G401 (cell line): ENCODE measurements at regions not wholly inside any gene's neighbourhood (a gene's known extent, or its start where the extent isn't known, plus 50 kb on each side); places are given as distances from the start of the nearest gene placed in this dataset.
A peak's percentile ranks its signal among the peaks of the same experiment; 100 is the strongest.
"Not testable (repeated sequence)": the region's sequence is repeated elsewhere in the genome, so short reads cannot be mapped to it uniquely, and the experiment has no call there.

ENCODE experiments used
- DNase-seq: peaks from one replicate; pipeline ENCODE4 v3.0.0-alpha.2; 2015; ENCODE audit warnings: low spot score
- in situ Hi-C: cut with HindIII; loops from 2 replicates; pipeline ENCODE4 v1.10.0; 2016; ENCODE audit warnings: low sequenced_read_pairs, mixed read lengths

GRCh38 chr4:111281219-111281618 lies 658.3 kb upstream of the PITX2 start:
- in situ Hi-C loops, result no loop called here
- DNase-seq, result no peak

DNA sequence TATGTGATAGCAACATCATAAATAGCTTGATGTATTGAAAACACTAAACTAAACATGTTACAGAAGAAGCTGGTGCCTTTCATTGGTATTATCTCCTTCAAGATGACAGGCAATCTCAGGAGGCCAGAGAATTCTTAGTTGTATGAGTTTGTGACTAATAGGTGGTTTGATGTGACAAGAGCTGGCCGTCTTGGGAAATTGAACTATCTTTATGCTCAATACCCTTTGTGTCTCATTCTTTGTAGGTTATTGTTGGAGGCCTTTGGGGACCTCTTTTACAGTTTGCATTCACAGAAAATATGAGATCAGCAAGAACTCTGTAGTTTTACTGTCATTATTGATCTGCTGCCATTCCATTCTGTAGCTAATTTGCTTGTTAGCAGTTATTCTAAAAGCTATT lies 659.2 kb upstream of the PITX2 start:
- no peak for DNase-seq
- in situ Hi-C loops, result no loop called here

- in situ Hi-C loops, result no loop called here
- peak; percentile 6 for DNase-seq
Observed at GRCh38 chr4:111283066-111283677, 660.3 kb upstream of the PITX2 start.

DNA sequence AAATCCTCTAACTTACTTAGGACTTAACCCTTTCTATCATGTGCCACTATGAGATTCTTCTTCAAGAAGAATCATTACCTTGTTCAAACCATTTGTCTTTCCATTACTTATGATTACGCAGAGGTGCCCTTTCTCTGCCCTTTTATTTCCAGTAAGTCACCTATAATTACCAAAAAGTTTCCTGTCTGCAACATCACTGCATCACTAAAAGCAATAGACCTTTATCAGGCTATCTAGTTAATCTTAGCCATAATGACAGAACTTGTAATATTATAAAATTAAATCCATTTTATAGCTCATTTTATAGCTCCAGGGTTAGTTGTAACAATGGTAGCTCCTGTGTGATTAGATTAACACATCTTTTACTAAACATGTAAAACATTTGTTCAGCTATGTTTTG lies 673.6 kb upstream of the PITX2 start:
- in situ Hi-C loops, result no loop called here

GRCh38 chr4:111303806-111304205 lies 680.9 kb upstream of the PITX2 start:
- no peak for DNase-seq
- in situ Hi-C loops, result no loop called here

More for the DNA sequence above, 673.6 kb upstream of the PITX2 start:
- no peak for DNase-seq

DNA sequence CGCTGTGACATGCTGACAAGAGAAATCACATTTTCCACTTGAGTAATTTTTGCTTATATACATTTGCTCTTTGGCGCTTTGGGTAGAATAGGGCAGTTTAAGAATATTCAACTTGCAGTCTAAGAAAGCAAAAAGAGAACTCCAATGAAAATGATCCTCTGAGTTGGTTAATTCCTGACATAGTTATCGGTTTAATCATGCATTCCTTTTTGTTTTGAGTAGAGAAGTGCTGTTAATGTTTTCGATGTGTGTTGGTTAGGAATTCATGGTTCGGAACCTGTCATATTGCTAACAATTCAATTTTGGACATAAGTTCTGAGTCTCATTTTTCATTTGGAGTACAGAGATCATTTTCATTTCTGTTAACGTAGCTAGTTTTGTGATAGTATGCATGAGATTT lies 700.6 kb upstream of the PITX2 start:
- DNase-seq, result no peak
- in situ Hi-C loops, result no loop called here

- in situ Hi-C loops, result no loop called here
- DNase-seq, result no peak
Observed at GRCh38 chr4:111323916-111324315, 701.0 kb upstream of the PITX2 start.

DNA sequence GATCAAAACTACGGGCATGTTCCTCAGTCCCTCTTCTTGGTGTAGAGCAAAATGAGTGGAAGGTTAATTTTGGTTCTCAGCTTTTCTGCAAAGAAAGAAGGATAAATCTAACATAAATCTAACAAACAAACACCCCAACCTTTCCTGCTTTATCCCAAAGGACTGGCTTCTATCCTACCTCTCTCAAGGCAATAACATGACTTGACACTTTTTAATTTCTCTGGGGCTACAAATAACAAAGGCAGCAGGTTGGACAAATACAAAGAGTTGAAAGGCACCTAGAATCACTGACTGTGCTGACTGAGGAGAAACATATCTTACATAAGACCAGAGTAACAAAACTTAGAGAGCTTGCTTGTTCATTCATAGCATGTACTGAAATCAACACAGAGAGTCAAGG lies 703.6 kb upstream of the PITX2 start:
- no peak for DNase-seq
- in situ Hi-C loops, result no loop called here

DNA sequence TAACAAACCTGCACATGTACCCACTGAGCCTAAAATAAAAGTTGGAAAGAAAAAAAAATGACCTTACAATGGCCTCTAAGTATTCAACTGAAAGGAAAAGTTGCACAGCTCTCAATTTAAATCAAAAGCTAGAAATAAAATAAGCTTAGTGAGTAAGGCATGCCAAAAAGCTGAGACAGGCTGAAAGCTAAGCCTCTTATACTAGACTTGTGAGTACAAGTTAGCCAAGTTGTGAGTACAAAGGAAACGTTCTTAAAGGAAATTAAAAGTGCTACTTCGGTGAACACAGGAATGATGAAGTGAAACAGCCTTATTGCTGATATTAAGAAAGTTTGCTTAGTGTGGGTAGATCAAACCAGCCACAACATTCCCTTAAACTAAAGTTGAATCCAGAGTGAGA lies 707.9 kb upstream of the PITX2 start:
- in situ Hi-C loops, result no loop called here
- DNase-seq, result no peak

DNA sequence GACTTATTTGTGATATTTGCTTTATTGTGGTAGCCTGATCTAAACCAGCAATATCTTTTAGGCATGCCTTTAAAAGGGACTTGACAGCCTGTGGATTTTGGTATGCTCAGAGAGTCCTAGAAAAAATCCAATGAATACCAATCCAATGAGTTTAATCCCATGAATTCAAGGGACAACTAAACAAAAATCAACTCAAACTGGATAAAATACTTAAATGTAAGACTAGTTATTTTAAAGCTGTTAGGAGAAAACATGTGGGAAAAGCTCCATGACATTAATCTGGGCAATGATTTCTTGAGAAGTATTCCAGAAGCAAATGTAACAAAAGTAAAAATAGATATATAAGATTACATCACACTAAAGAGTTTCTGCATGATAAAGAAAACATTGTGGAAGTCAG lies 711.5 kb upstream of the PITX2 start:
- in situ Hi-C loops, result no loop called here
- DNase-seq, result no peak

GRCh38 chr4:111337186-111337876 lies 714.5 kb upstream of the PITX2 start:
- in situ Hi-C loops, DNase-seq: not testable (repeated sequence)

DNA sequence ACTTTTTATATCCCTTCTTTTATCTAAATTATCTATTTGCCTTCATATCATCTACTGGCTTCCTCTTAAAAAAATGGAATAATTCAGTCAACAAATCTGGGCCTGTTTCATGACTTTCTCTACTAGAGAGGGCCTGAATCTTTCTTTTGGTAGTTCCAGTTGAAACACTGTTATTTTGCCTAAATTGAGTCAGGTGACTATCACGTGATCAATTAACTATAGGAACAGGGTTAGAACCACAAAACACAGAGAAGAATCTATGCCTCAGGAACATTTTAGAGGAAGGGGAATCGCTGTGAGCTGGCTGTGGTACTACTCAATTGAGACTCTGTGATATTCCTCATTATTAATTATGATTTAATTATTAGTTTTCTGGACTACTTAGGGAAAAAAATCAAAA lies 736.7 kb upstream of the PITX2 start:
- no peak for DNase-seq
- in situ Hi-C loops, result no loop called here

- no peak for DNase-seq
- in situ Hi-C loops, result no loop called here
Observed at GRCh38 chr4:111360906-111361305, 738.0 kb upstream of the PITX2 start.

DNA sequence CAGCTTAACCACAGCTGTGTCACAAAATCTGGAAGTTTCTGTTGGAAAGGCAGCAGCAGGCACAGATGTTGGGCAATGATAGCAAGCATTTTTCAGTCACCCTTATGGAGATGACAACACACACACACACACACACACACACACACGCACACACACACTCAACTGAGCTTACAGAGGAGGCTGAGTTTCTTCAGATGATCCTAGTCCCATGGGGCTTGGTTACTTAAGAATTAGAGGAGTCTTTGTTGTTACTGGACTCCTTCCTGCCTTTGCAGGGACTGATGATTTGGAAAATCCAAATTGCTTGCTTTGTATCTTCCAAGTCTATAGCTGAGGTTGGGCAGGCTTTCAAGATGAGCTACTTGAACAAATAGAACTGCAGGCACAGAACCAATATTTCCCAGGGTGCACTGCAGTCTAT lies 740.1 kb upstream of the PITX2 start:
- no peak for DNase-seq
- in situ Hi-C loops, result no loop called here

DNA sequence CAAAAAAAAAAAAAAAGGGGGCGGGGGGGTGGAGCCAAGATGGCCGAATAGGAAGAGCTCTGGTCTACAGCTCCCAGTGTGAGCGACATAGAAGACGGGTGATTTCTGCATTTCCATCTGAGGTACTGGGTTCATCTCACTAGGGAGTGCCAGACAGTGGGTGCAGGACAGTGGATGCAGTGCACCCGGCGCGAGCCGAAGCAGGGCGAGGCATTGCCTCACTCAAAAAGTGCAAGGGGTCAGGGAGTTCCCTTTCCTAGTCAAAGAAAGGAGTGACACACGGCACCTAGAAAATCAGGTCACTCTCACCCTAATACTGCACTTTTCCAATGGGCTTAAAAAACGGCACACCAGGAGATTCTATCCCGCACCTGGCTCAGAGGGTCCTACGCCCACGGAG lies 755.0 kb upstream of the PITX2 start:
- DNase-seq, in situ Hi-C loops: not testable (repeated sequence)

GRCh38 chr4:111388561-111388960 lies 756.7 kb upstream of the FAM241A start:
- in situ Hi-C loops, result no loop called here
- DNase-seq, result no peak

DNA sequence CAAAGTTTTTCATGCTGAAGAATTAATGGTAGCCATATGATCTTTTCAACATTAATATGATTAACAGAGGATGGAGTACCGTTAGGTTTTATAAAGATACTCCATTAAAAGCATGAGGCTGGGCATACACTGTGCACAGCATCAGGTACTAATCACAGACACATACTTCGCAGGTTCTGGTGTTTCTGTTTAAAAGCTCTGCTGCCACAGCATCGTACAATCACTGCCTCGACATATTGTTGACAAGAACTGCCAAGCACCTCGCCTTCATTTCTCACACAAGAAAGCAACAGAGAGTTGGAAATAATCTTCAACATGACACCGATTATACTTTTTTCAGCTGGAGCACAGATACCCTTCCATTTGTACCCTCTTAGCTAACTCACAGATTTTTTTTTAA lies 753.4 kb upstream of the FAM241A start:
- in situ Hi-C loops, result no loop called here

GRCh38 chr4:111393781-111394180 lies 751.5 kb upstream of the FAM241A start:
- in situ Hi-C loops, result no loop called here
- no peak for DNase-seq

More for the DNA sequence above, 753.4 kb upstream of the FAM241A start:
- no peak for DNase-seq

DNA sequence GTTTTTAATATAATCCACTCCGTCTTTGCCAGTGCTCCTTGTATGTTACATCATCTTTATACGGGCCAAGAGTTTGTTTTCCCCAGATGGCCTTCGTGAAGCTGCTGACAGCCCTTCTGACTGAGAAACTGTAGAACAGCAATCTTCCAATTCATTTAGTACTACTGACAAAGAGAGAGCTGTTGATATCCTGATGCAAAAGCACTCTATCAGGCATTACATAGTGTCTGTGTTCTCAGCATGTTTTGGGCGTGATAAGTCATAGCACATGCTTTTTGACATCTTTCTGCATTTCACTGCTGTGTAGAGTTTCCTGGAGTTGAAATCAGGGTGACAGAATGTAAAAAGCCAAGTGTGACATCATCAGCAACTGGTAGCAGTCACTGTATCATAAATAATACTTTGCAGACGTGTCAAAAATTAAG lies 746.3 kb upstream of the FAM241A start:
- in situ Hi-C loops, result no loop called here
- peak; percentile 5 for DNase-seq

GRCh38 chr4:111399623-111400022 lies 745.6 kb upstream of the FAM241A start:
- in situ Hi-C loops, result no loop called here
- no peak for DNase-seq

DNA sequence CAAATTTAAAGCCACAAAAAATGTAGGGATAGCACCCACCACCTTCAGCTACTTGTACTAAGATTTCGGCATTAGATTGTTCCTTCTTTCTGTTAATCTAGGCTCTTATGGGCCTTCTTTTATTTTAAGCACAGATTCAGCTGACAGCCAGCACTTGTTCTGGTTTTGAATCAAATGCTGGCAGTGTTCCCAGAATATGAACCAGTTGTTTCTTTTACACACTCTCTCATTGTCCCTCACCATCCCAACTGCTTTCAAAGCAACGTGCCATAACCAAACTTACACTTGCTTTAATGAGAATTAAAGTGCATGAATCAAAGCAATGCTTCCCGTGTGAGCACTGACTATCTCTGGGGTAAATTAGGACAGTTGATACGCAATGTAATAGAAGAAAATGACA lies 744.5 kb upstream of the FAM241A start:
- in situ Hi-C loops, result no loop called here
- DNase-seq, result peak; percentile 32
